Endothelial cell of umbilical vein (primary cell): ENCODE measurements at regions not wholly inside any gene's neighbourhood (a gene's known extent, or its start where the extent isn't known, plus 50 kb on each side); places are given as distances from the start of the nearest gene placed in this dataset.

Experiments used
- BruUV-seq: library from RNA; stranded (reverse); fragments of 400-500 nt; replicated peaks from 2 replicates; lab custom pipeline; 2021; lab: Mats Ljungman, UMichigan
- CTCF ChIA-PET: fragments of 300-600, 350-600 bp; sonication (Branson Sonifier 250); formaldehyde crosslinking; loops from one replicate; lab custom pipeline; 2021; ENCODE audit warnings: antibody characterized with exemption, inconsistent platforms; lab: Charles Lee
- POLR2A ChIA-PET: fragments of 300-600, 350-600 bp; sonication (Branson Sonifier 250); formaldehyde crosslinking; loops from one replicate; lab custom pipeline; 2021; ENCODE audit warnings: antibody characterized with exemption, inconsistent platforms; lab: Charles Lee
- DNase-seq: peaks from one replicate; pipeline ENCODE4 v3.0.0-alpha.2; 2011; ENCODE audit warnings: low read depth, low spot score
- FAIRE-seq: peaks from 2 replicates; lab custom pipeline; 2011; peaks lifted over from hg19 to GRCh38; lab: Jason Lieb, UNC
- H2AFZ ChIP-seq: 2 replicates; pipeline ENCODE4 v1.6.0; 2012; ENCODE audit warnings: low read depth, low read length, control low read depth, inconsistent platforms
- H3K27ac ChIP-seq: 2 replicates; pipeline ENCODE4 v1.5.1; 2011; ENCODE audit warnings: low read depth, mild to moderate bottlenecking, control low read depth, low read length, moderate library complexity; ENCODE audit not compliant: insufficient read depth
- H3K27me3 ChIP-seq, 2 experiments: 2 replicates each; pipeline versions ENCODE4 v1.6.0 to v1.6.1; 2011; ENCODE audit warnings: low read length in 2 of 2, mixed read lengths in 1 of 2; ENCODE audit not compliant: control insufficient read depth in 2 of 2, insufficient read depth in 2 of 2
- H3K36me3 ChIP-seq, 2 experiments: 2 replicates in 1 of 2; 3 replicates in 1 of 2; pipeline ENCODE4 v1.5.1; 2011; ENCODE audit warnings: low read length in 2 of 2, mild to moderate bottlenecking in 1 of 2, moderate library complexity in 1 of 2; ENCODE audit not compliant: control insufficient read depth in 2 of 2, insufficient read depth in 2 of 2; ENCODE audit errors: extremely low read depth in 1 of 2
- H3K4me1 ChIP-seq: 3 replicates; pipeline ENCODE4 v1.5.1; 2011; ENCODE audit warnings: mild to moderate bottlenecking, low read length; ENCODE audit not compliant: control insufficient read depth, insufficient read depth; ENCODE audit errors: extremely low read depth
- H3K4me2 ChIP-seq: 2 replicates; pipeline ENCODE4 v1.6.1; 2011; ENCODE audit warnings: low read length, control low read depth, mixed read lengths; ENCODE audit not compliant: insufficient read depth
- H3K4me3 ChIP-seq, 3 experiments: fragments of 200-600 bp in 1 of 3; sonication (generic), shearing (Covaris generic) in 1 of 3; replicated peaks in 1 of 3; 2 replicates each; pipeline ENCODE4 v1.5.1; 2011 to 2016; ENCODE audit warnings: control low read depth in 3 of 3, low read length in 3 of 3, mild to moderate bottlenecking in 2 of 3, inconsistent platforms in 1 of 3, low read depth in 1 of 3, moderate library complexity in 1 of 3; ENCODE audit not compliant: insufficient read depth in 1 of 3
- H3K79me2 ChIP-seq: 2 replicates; pipeline ENCODE4 v1.6.0; 2012; ENCODE audit warnings: low read length, inconsistent platforms; ENCODE audit not compliant: control insufficient read depth, insufficient read depth
- H3K9ac ChIP-seq: replicated peaks from 2 replicates; pipeline ENCODE3; 2011; ENCODE audit warnings: low read length, control low read depth; ENCODE audit not compliant: insufficient read depth; ENCODE audit errors: extremely low read depth
- H3K9me1 ChIP-seq: replicated peaks from 3 replicates; pipeline ENCODE4 v1.6.0; 2011; ENCODE audit warnings: mild to moderate bottlenecking, low read length; ENCODE audit not compliant: control insufficient read depth, insufficient read depth; ENCODE audit errors: extremely low read depth
- H3K9me3 ChIP-seq: replicated peaks from 2 replicates; pipeline ENCODE4 v1.5.1; 2012; ENCODE audit warnings: low read length, inconsistent platforms; ENCODE audit not compliant: control insufficient read depth, insufficient read depth
- H4K20me1 ChIP-seq: replicated peaks from 2 replicates; pipeline ENCODE3; 2011; ENCODE audit warnings: mild to moderate bottlenecking, low read length; ENCODE audit not compliant: control insufficient read depth, insufficient read depth; ENCODE audit errors: extremely low read depth
- CTCF ChIP-seq, 2 donors: IDR thresholded peaks; 1 replicate in 1 of 2; 2 replicates in 1 of 2; pipeline ENCODE4 v1.5.1; 2011; ENCODE audit warnings: low read length in 2 of 2, mild to moderate bottlenecking in 2 of 2, moderate library complexity in 2 of 2, control low read depth in 1 of 2, inconsistent platforms in 1 of 2, low read depth in 1 of 2; ENCODE audit not compliant: insufficient read depth in 1 of 2; ENCODE audit errors: extremely low read depth in 1 of 2
- EZH2 ChIP-seq: IDR thresholded peaks from 2 replicates; pipeline ENCODE4 v1.6.1; 2012; ENCODE audit warnings: borderline replicate concordance, low read depth, mild to moderate bottlenecking, moderate library complexity, low read length, inconsistent platforms; ENCODE audit not compliant: severe bottlenecking
- FOS ChIP-seq: IDR thresholded peaks from 2 replicates; pipeline ENCODE4 v1.6.1; 2011; ENCODE audit warnings: mild to moderate bottlenecking, low read length, moderate library complexity, borderline replicate concordance; ENCODE audit not compliant: insufficient read depth
- GATA2 ChIP-seq: IDR thresholded peaks from 2 replicates; pipeline ENCODE4 v1.7.0; 2011; ENCODE audit warnings: low read depth, mild to moderate bottlenecking, moderate library complexity, mixed read lengths, low read length; ENCODE audit not compliant: insufficient read length, insufficient read depth
- JUN ChIP-seq: IDR thresholded peaks from 2 replicates; pipeline ENCODE4 v1.6.1; 2011; ENCODE audit warnings: borderline replicate concordance, low read depth; ENCODE audit not compliant: insufficient read length, insufficient read depth
- MYC ChIP-seq: IDR thresholded peaks from one replicate; pipeline ENCODE4 v1.6.1; 2011; ENCODE audit warnings: mild to moderate bottlenecking, low read depth, low read length
- POLR2A ChIP-seq: IDR thresholded peaks from 2 replicates; pipeline ENCODE4 v1.6.1; 2012; ENCODE audit warnings: low read depth, mild to moderate bottlenecking, control low read depth, low read length
- POLR2AphosphoS5 ChIP-seq: IDR thresholded peaks from 2 replicates; pipeline ENCODE4 v1.6.1; 2012; ENCODE audit warnings: low read depth, mild to moderate bottlenecking, control low read depth, low read length, moderate library complexity; ENCODE audit not compliant: insufficient read depth
- dilution Hi-C: fragments of 300-500 bp; cut with MboI; formaldehyde crosslinking; loops from one replicate; pipeline ENCODE4 v1.15.0; 2019; ENCODE audit warnings: low sequenced_read_pairs; ENCODE audit not compliant: extremely low pct_ligation_motif_present
- intact Hi-C: fragments of 100-400 bp; cut with micrococcal nuclease; formaldehyde crosslinking; loops from one replicate; pipeline ENCODE4 v1.10.0; 2022
- TF ChIP-seq, protein P1 (sequence below): IDR thresholded peaks from 2 replicates; pipeline ENCODE4 v1.6.1; 2011; ENCODE audit not compliant: insufficient read depth, insufficient read length

DNA sequence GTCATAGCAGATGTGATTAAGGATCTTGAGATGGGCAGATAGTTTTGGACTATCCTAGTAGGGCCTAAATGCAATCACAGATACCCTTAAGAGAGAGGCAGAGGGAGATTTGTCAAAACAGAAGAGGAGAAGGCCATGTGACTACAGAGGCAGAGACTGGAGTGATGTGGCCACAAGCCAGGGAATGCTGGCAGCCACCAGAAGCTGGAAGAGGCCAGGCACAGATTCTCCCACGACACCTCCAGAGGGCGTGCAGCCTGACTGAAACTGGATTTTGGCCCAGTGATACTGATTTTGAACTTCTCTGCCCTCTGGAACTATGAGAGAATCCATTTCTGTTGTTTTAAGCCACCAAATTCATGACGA, 52.1 kb upstream of the EPS8L3 start:
- dilution Hi-C loops = no loop called here
- H2AFZ ChIP-seq = no peak overlapping the region
- intact Hi-C loops = no loop called here

More for the DNA sequence above, 52.1 kb upstream of the EPS8L3 start:
- DNase-seq = no peak
- Histone ChIP-seq H3K4me3 (no peak overlapping the region), H3K27ac (no peak overlapping the region), H3K36me3 (no peaks in the 10 kb centered on the region), H3K27me3 (peaks cover 4% of the 10 kb centered on the region in 2 experiments), H3K9me1 (no peaks in the 10 kb centered on the region), H3K79me2 (no peaks in the 10 kb centered on the region), H3K4me1 (no peaks in the 10 kb centered on the region), H3K9me3 (no peaks in the 10 kb centered on the region), H3K4me2 (no peak overlapping the region), H3K9ac (no peak overlapping the region), H4K20me1 (no peaks in the 10 kb centered on the region)
- no TSS peak for BruUV-seq
- POLR2A ChIA-PET = no interaction called here
- no peak for FAIRE-seq
- TF ChIP-seq POLR2AphosphoS5 (no peak), MYC (no peak), GATA2 (no peak), EZH2 (no peak), JUN (no peak), FOS (no peak), CTCF (IDR thresholded peaks at IDR 0.05; ENCODE audit: extremely low read depth in 1 of 2, insufficient read depth in 1 of 2, low read depth in 1 of 2, low read length in 2 of 2) (no peak), POLR2A (no peak)
- TF ChIP-seq, protein P1, sequence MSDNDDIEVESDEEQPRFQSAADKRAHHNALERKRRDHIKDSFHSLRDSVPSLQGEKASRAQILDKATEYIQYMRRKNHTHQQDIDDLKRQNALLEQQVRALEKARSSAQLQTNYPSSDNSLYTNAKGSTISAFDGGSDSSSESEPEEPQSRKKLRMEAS = no peak
- CTCF ChIA-PET = interaction anchor here (2.0 kb wide), 1 partner anchor 10 kb away, joined by 4 read pairs; no protein-coding TSS in a partner anchor
